SH-SY5Y (cell line): ENCODE measurements at regions not wholly inside any gene's neighbourhood (a gene's known extent, or its start where the extent isn't known, plus 50 kb on each side); places are given as distances from the start of the nearest gene placed in this dataset.

Source experiments
- GATA2 ChIP-seq: IDR thresholded peaks from 2 replicates; pipeline ENCODE4 v1.6.1; 2011; ENCODE audit warnings: mild to moderate bottlenecking, low read depth, low read length
- GATA3 ChIP-seq: IDR thresholded peaks from 2 replicates; pipeline ENCODE4 v1.6.1; 2011; ENCODE audit warnings: low read depth, mild to moderate bottlenecking, low read length, moderate library complexity

- no peak for TF ChIP-seq GATA2
- TF ChIP-seq GATA3: no peak
Observed at GRCh38 chr7:94261067-94261466, 133.6 kb upstream of the COL1A2 start.
